ENCODE measurements at regions not wholly inside any gene's neighbourhood (a gene's known extent, or its start where the extent isn't known, plus 50 kb on each side); places are given as distances from the start of the nearest gene placed in this dataset.

DNA sequence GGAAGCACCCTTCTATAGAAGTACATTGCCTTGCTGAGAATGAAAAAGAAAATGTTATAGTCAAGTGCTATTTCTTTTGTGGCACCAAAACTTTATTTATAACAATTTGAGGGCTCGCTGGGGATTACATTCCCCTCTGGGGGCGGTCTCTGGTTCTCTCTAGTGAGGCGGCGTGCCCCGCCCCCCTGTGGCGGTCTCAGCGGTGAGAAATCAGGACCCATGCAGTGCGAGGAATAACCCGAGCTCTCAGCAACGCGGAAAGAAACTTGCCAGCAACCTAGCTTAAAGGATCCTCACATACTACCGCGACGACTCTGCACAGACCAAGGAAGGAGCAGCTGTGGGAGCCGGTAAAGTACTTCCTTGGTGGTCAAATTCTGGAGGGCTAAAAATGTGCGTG lies 83.4 kb upstream of the SHISA3 start:
- TF ChIP-seq EZH2 (IDR thresholded peaks at IDR 0.05; ENCODE audit: low read depth) = no peak
- TF ChIP-seq, protein P1, sequence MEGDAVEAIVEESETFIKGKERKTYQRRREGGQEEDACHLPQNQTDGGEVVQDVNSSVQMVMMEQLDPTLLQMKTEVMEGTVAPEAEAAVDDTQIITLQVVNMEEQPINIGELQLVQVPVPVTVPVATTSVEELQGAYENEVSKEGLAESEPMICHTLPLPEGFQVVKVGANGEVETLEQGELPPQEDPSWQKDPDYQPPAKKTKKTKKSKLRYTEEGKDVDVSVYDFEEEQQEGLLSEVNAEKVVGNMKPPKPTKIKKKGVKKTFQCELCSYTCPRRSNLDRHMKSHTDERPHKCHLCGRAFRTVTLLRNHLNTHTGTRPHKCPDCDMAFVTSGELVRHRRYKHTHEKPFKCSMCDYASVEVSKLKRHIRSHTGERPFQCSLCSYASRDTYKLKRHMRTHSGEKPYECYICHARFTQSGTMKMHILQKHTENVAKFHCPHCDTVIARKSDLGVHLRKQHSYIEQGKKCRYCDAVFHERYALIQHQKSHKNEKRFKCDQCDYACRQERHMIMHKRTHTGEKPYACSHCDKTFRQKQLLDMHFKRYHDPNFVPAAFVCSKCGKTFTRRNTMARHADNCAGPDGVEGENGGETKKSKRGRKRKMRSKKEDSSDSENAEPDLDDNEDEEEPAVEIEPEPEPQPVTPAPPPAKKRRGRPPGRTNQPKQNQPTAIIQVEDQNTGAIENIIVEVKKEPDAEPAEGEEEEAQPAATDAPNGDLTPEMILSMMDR (conservative IDR thresholded peaks at IDR 0.05) = no peak
- Histone ChIP-seq H3F3A (ENCODE audit: insufficient read depth, low read depth) (no peaks in the 10 kb centered on the region), H2AFZ (no peak overlapping the region), H3K27me3 (ENCODE audit: insufficient read depth, low read depth) (peaks cover 27% of the 10 kb centered on the region; the same call in 1 of the 2 replicates), H3K4me2 (no peak overlapping the region), H3K9me2 (ENCODE audit: insufficient read depth) (no peaks in the 10 kb centered on the region), H4K20me1 (ENCODE audit: insufficient read depth) (no peaks in the 10 kb centered on the region), H3K4me3 (no peak overlapping the region), H3K36me3 (ENCODE audit: low read depth) (no peaks in the 10 kb centered on the region), H3K4me1 (replicated peaks; ENCODE audit: insufficient read depth) (no peaks in the 10 kb centered on the region), H3K9me3 (ENCODE audit: insufficient read depth, low read depth) (no peaks in the 10 kb centered on the region), H3K79me2 (ENCODE audit: low read depth) (no peaks in the 10 kb centered on the region), H3K27ac (no peak overlapping the region)
- intact Hi-C loops (cut with micrococcal nuclease; ENCODE audit: unreplicated experiment) = no loop called here
- no peak for DNase-seq
- ChIA-PET POLR2A (ENCODE audit: unreplicated experiment) (no interaction called here), CTCF (no interaction called here)
- BruUV-seq (replicated peaks) = no TSS peak

DNA sequence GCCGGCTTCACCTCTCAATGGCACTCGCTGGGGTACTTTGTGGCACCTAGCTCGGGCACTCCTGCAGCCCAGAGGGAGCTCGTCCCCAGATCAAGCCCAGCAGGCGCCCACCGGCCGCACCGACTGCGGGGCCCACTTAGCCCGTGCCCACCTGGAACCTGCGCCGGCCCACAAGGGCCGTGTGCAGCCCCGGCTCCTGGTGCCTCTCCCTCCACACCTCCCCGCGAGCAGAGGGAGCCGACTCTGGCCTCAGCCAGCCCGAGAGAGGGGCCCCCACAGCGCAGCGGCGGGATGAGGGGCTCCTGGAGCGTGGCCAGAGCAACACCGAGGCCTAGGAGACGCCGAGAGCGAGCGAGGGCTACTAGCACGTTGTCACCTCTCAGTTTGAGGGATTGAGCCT lies 82.1 kb upstream of the SHISA3 start:
- ChIA-PET CTCF (no interaction called here), POLR2A (ENCODE audit: unreplicated experiment) (no interaction called here)
- Histone ChIP-seq H3K27ac (no peak overlapping the region), H3K4me1 (replicated peaks; ENCODE audit: insufficient read depth) (no peaks in the 10 kb centered on the region), H3K4me2 (no peak overlapping the region), H4K20me1 (ENCODE audit: insufficient read depth) (no peaks in the 10 kb centered on the region), H3K27me3 (ENCODE audit: insufficient read depth, low read depth) (peaks cover 23% of the 10 kb centered on the region; the same call in 1 of the 2 replicates), H3F3A (ENCODE audit: insufficient read depth, low read depth) (no peaks in the 10 kb centered on the region), H2AFZ (no peak overlapping the region), H3K79me2 (ENCODE audit: low read depth) (no peaks in the 10 kb centered on the region), H3K9me2 (ENCODE audit: insufficient read depth) (no peaks in the 10 kb centered on the region), H3K9me3 (ENCODE audit: insufficient read depth, low read depth) (no peaks in the 10 kb centered on the region), H3K36me3 (ENCODE audit: low read depth) (no peaks in the 10 kb centered on the region), H3K4me3 (no peak overlapping the region)
- BruUV-seq (replicated peaks) = no TSS peak
- TF ChIP-seq, protein P1 (conservative IDR thresholded peaks at IDR 0.05) = no peak
- no peak for TF ChIP-seq EZH2 (IDR thresholded peaks at IDR 0.05; ENCODE audit: low read depth)
- intact Hi-C loops (cut with micrococcal nuclease; ENCODE audit: unreplicated experiment) = no loop called here
- DNase-seq = no peak

DNA sequence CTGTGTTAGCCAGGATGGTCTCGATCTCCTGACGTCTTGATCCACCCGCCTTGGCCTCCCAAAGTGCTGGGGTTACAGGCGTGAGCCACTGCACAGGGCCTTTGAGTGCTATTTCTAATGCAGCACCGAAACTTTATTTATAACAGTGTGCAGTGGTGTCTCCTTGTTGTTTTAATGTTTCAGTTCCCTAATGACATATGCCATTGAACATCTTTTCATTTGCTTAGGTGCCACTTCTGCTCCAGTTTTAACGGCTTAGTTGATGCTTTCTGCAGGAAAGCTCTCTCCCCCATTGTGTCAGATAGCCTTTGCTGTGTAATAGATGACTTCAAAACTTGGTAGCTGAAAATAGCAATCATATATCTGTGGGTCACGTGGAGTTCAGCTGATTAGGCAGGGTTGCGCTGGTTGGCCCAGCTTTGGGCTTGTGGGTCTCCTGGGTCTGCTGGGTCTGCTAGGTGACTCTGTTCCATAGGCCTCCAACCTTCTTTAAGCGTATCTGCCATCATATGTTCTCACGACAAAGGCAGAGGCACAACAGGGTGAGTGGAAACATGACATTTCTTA lies 76.4 kb upstream of the SHISA3 start:
- ChIA-PET POLR2A (ENCODE audit: unreplicated experiment) (no interaction called here), CTCF (no interaction called here)
- Histone ChIP-seq H3K27me3 (ENCODE audit: insufficient read depth, low read depth) (peaks cover 7% of the 10 kb centered on the region; the same call in 1 of the 2 replicates), H4K20me1 (ENCODE audit: insufficient read depth) (no peaks in the 10 kb centered on the region), H3F3A (ENCODE audit: insufficient read depth, low read depth) (no peaks in the 10 kb centered on the region), H3K4me1 (replicated peaks; ENCODE audit: insufficient read depth) (no peaks in the 10 kb centered on the region), H3K36me3 (ENCODE audit: low read depth) (no peaks in the 10 kb centered on the region), H3K4me2 (no peak overlapping the region), H3K9me2 (ENCODE audit: insufficient read depth) (no peaks in the 10 kb centered on the region), H3K79me2 (ENCODE audit: low read depth) (no peaks in the 10 kb centered on the region), H3K4me3 (no peak overlapping the region), H3K9me3 (ENCODE audit: insufficient read depth, low read depth) (no peaks in the 10 kb centered on the region), H3K27ac (no peak overlapping the region), H2AFZ (no peak overlapping the region)
- TF ChIP-seq, protein P1 (conservative IDR thresholded peaks at IDR 0.05) = no peak
- TF ChIP-seq EZH2 (IDR thresholded peaks at IDR 0.05; ENCODE audit: low read depth) = no peak
- BruUV-seq (replicated peaks) = no TSS peak
- intact Hi-C loops (cut with micrococcal nuclease; ENCODE audit: unreplicated experiment) = no loop called here
- DNase-seq = no peak
